ENCODE measurements at regions not wholly inside any gene's neighbourhood (a gene's known extent, or its start where the extent isn't known, plus 50 kb on each side); places are given as distances from the start of the nearest gene placed in this dataset.
"Not testable (repeated sequence)": the region's sequence is repeated elsewhere in the genome, so short reads cannot be mapped to it uniquely, and the experiment has no call there.

DNA sequence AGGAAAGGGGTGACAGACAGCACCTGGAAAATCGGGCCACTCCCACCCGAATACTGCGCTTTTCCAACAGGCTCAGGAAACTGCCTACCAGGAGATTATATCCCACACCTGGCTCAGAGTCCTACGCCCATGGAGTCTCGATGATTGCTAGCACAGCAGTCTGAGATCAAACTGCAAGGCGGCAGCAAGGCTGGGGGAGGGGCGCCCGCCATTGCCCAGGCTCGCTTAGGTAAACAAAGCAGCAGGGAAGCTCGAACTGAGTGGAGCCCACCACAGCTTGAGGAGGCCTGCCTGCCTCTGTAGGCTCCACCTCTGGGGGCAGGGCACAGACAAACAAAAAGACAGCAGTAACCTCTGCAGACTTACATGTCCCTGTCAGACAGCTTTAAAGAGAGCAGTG, 133.8 kb upstream of the SLC39A10 start:
- not testable (repeated sequence) for TF ChIP-seq POLR2A, CTCF, POLR2AphosphoS5 (IDR thresholded peaks at IDR 0.05)

Data from sigmoid colon (tissue), 4 donors.